Epithelial cell of prostate (primary cell): ENCODE measurements at regions not wholly inside any gene's neighbourhood (a gene's known extent, or its start where the extent isn't known, plus 50 kb on each side); places are given as distances from the start of the nearest gene placed in this dataset.
A peak's percentile ranks its signal among the peaks of the same experiment; 100 is the strongest.

Experiments used
- DNase-seq: peaks from one replicate; pipeline ENCODE4 v3.0.0-alpha.2; 2011; ENCODE audit warnings: low read depth, low spot score
- H3K27ac ChIP-seq: fragments of 450-650 bp; 2 replicates; pipeline ENCODE4 v1.5.1; 2017; ENCODE audit warnings: mild to moderate bottlenecking

- H3K27ac ChIP-seq: no peak overlapping the region
- no peak for DNase-seq
These were observed 54.8 kb downstream of the NOG start for GRCh38 chr17:56648321-56648720.

- no peak overlapping the region for H3K27ac ChIP-seq
- no peak for DNase-seq
These were observed 55.3 kb downstream of the NOG start for GRCh38 chr17:56648806-56649205.

- DNase-seq: no peak
- no peak overlapping the region for H3K27ac ChIP-seq
These were observed 59.1 kb downstream of the NOG start for GRCh38 chr17:56652628-56653027.

DNA sequence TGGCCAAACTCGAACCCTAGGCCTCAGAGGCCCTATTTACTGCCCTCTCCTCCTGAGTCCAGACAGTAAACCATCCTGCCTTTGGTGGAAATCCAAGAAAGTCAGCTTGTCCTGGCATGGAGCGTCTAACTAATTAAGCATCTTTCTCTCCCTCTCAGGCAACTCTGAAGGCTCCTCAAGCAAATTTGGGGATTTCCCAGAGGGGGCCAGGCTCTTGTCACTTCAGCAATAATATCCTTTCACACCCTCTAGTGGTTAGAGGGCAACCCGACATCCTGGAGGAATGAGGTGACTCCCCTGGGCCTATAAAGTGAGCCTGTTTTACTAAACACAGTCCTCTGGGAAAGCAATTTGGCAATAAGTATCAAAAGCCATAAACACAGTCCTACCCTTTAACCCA is 60.4 kb downstream of the NOG start:
- H3K27ac ChIP-seq: no peak overlapping the region

DNA sequence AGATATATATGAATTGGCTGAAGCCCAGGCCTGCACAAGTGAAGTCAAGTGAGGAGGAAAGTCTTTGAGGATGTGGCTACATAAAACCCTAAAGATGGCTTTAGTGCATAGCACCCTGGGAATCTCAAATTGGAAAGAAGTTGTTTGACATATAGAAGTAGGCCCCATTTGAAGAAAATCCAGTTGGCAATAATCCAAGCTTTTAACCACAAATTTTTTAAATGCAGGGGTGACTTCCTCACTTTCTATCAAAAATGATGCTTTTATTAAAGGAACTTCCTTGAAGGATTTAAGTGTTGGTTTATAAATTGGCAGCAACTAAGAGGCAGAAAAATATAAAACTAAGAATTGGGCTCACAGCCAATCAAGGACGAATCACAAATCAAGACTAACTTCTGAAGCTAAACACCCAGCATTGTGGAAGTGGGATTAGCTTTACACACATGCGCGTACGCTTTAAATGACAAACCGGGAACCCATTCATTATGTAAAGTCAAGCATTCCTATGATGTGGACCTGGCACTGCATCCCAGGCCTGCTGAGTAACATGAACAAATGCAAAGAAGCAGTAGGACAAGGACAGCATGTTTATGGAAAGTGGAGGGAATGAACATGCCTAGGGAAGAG is 63.3 kb downstream of the NOG start:
- H3K27ac ChIP-seq: no peak overlapping the region
- no peak for DNase-seq

More for the DNA sequence above, 60.4 kb downstream of the NOG start:
- DNase-seq: no peak

GRCh38 chr17:56658648-56659047 is 65.1 kb downstream of the NOG start:
- no peak overlapping the region for H3K27ac ChIP-seq
- no peak for DNase-seq

GRCh38 chr17:56659622-56660021 is 66.1 kb downstream of the NOG start:
- H3K27ac ChIP-seq: no peak overlapping the region
- no peak for DNase-seq

DNA sequence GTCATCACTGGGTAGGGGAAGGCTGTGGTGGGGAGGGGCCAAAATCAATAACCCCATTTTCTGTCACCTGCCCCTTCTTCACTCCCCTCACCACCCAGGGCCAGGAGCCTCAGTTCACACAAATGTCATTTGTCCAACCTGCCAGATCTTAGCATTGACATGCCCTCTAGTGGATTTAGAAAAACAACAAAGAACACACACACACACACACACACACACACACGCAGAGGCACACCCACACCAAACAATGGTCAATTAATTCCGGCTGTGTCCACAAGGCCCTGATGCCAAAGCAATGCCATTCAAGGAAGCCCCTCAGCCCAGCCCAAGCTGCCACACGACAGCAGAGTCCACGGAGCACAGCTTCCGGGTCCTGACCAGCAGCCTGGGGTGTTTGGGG is 68.4 kb downstream of the NOG start:
- DNase-seq: no peak
- no peak overlapping the region for H3K27ac ChIP-seq

DNA sequence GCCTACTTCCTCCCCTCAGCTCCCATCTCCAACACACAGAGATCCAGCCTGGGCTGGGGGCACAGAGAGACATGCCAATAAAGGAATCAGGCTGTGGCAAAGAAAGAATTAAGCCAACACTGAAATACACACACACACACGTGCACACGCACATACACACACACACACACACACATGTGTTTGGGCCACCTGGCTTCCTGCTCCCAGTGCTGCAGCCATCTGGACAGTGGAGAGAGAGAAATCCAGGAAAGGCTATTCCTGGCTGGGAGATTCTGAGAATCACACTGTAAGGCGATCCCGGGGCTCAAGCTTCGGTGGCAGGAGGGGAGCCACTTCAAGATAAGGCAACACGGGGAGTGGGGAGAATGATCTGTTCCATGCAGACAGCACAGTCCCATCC is 72.4 kb downstream of the NOG start:
- DNase-seq: no peak
- no peak overlapping the region for H3K27ac ChIP-seq

DNA sequence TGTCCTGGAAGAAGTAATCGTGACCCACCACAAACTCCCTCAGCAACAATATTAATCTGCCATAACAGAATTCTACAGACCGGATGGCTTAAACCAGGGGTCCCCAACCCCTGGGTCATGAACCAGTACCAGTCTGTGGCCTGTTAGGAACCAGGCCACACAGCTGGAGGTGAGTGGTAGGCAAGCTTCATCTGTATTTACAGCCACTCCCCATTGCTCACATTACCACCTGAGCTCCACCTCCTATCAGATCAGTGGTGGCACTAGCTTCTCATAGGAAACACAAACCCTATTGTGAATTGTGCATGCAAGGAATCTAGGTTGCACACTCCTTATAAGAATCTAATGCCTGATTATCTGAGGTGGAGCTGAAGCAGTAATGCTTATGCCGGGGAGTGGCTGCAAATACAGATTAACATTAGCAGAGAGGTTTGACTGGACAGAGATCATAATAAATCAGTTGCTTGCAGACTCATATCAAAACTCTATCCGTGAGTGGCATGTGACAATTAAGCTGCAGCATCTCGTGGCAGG is 74.5 kb downstream of the NOG start:
- DNase-seq: no peak
- H3K27ac ChIP-seq: no peak overlapping the region

GRCh38 chr17:56672195-56672594 is 78.7 kb downstream of the NOG start:
- DNase-seq: no peak
- no peak overlapping the region for H3K27ac ChIP-seq

- DNase-seq: no peak
- no peak overlapping the region for H3K27ac ChIP-seq
These were observed 81.0 kb downstream of the NOG start for GRCh38 chr17:56674401-56674925.

GRCh38 chr17:56675876-56676660 is 82.6 kb downstream of the NOG start:
- DNase-seq: no peak
- no peak overlapping the region for H3K27ac ChIP-seq

- no peak overlapping the region for H3K27ac ChIP-seq
- DNase-seq: no peak
These were observed 83.3 kb downstream of the NOG start for GRCh38 chr17:56676810-56677209.

DNA sequence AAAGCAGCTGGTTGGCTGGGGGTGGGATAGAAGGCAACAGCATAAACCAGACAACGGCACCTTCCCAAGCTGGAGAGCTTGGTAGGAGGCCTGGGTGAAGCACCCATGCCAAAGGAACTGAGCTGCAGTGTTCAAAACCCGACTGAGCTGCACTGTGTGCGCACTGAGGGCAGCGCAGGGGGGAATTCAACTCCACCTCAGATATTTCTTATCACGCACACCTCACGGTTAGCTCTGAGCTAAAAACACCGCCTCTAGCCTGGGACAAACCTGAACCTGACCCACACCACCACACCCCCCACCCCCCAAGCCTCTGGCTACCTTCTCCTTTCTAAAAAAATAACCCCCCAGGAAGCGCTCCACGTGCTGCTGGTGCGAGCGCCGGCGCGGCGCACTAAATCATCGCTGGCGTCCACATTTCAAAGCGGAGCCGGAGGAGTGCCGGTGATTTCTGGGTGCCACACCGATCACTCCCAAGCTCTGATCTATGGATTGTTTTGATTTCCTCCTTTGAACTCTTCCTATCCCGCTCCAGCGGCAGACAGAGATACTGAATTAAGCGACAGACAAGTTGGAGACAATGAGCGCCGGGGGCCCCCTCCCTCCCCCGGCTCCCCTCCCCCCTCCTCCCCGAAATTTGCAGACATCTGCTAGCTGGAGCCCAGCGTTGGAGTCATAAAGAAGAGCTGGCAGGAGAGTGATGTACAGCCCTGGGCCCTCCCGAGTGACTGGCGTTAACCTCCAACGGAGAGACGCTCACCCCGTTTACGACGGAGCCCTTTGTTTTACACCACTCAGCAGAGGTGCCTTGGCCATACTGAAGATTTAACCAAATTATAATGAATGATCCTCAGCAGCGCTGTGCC is 85.0 kb downstream of the NOG start:
- DNase-seq: no peak
- no peak overlapping the region for H3K27ac ChIP-seq

DNA sequence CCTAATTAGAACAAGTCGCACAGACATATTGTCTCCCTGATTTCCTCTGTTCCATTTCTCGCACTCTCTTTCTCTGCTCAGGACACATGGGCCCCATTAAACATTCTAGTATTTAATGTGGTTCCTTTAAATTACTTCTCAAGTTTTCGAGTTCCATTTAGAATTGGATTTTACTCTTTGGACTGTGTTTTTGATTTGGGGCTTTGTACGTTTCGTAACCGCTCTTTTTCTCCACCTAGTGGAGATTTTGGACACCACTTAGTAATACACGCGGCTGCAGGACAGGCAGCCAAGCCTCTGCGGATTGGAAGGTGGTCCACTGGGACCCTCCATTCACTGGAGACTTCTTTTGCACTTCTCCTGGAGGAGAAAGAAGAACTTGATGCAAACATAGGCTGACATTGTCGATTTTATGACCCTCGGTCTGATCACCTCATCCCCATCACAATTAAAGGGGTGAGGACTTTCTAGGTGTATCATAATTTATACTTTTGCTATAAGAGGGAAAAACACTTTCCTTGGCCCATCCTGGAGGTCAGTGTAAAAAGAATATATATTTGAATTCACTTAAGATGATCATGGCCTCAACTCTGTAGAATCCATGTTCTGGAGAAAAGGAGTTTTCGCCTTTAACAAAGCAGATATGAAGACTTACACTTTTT is 85.7 kb downstream of the NOG start:
- peak overlapping the region; percentile 82 for H3K27ac ChIP-seq
- no peak for DNase-seq

- H3K27ac ChIP-seq: peak overlapping the region; percentile 82
These were observed 86.4 kb downstream of the NOG start for GRCh38 chr17:56679777-56680422.

GRCh38 chr17:56680676-56681075 is 87.2 kb downstream of the NOG start:
- no peak for DNase-seq
- H3K27ac ChIP-seq: peak overlapping the region; percentile 82

More at GRCh38 chr17:56679777-56680422, 86.4 kb downstream of the NOG start:
- peak; percentile 18 for DNase-seq

GRCh38 chr17:56681561-56682266 is 88.2 kb downstream of the NOG start:
- DNase-seq: peak; percentile 54
- peak overlapping the region; percentile 82 for H3K27ac ChIP-seq
